Cardiac muscle cell (in vitro differentiated cells and primary cell): ENCODE measurements at regions not wholly inside any gene's neighbourhood (a gene's known extent, or its start where the extent isn't known, plus 50 kb on each side); places are given as distances from the start of the nearest gene placed in this dataset.

Experiments
- DNase-seq, 2 donors: peaks; one replicate each; pipeline versions ENCODE4 v3.0.0 to v3.0.0-alpha.2; 2010 to 2017; ENCODE audit warnings: low read depth in 1 of 2, low spot score in 1 of 2
- H3K27ac ChIP-seq: fragments of 200-600 bp; sonication (generic); 2 replicates; pipeline ENCODE4 v1.5.1; 2016
- H3K27me3 ChIP-seq: fragments of 200-600 bp; sonication (generic); 2 replicates; pipeline ENCODE4 v1.6.0; 2016; ENCODE audit warnings: control low read depth
- H3K36me3 ChIP-seq: fragments of 200-600 bp; sonication (generic); 2 replicates; pipeline ENCODE4 v1.5.1; 2016; ENCODE audit warnings: control low read depth
- H3K4me1 ChIP-seq: fragments of 200-600 bp; sonication (generic); 2 replicates; pipeline ENCODE4 v1.8.1; 2017; ENCODE audit warnings: low read depth, mild to moderate bottlenecking, mixed run types
- H3K4me3 ChIP-seq: fragments of 200-600 bp; sonication (generic); 2 replicates; pipeline ENCODE4 v1.5.1; 2016; ENCODE audit warnings: mild to moderate bottlenecking
- H3K9me3 ChIP-seq: fragments of 200-600 bp; sonication (generic); 2 replicates; pipeline ENCODE4 v1.5.1; 2017; ENCODE audit warnings: low read depth, mild to moderate bottlenecking, control low read depth
- CTCF ChIP-seq: IDR thresholded peaks from 2 replicates; pipeline ENCODE4 v1.5.1; 2012; ENCODE audit warnings: low read depth, mild to moderate bottlenecking, low read length

- Histone ChIP-seq H3K27me3 (no peaks in the 10 kb centered on the region), H3K4me3 (no peak overlapping the region), H3K27ac (no peak overlapping the region), H3K9me3 (no peaks in the 10 kb centered on the region), H3K36me3 (no peaks in the 10 kb centered on the region), H3K4me1 (no peaks in the 10 kb centered on the region)
- TF ChIP-seq CTCF: no peak
- no peak for DNase-seq
These were observed 500.2 kb upstream of the SALL3 start for GRCh38 chr18:78479443-78479842.

- no peaks in the 10 kb centered on the region for H3K4me1 ChIP-seq
- H3K27me3 ChIP-seq: no peaks in the 10 kb centered on the region
- H3K4me3 ChIP-seq: no peak overlapping the region
- H3K36me3 ChIP-seq: no peaks in the 10 kb centered on the region
- no peak for TF ChIP-seq CTCF
- no peaks in the 10 kb centered on the region for H3K9me3 ChIP-seq
- DNase-seq: no peak
- H3K27ac ChIP-seq: no peak overlapping the region
These were observed 499.2 kb upstream of the SALL3 start for GRCh38 chr18:78480262-78481054.

- TF ChIP-seq CTCF: no peak
- no peaks in the 10 kb centered on the region for H3K36me3 ChIP-seq
- no peak for DNase-seq
- H3K4me1 ChIP-seq: no peaks in the 10 kb centered on the region
- H3K27me3 ChIP-seq: no peaks in the 10 kb centered on the region
- H3K27ac ChIP-seq: no peak overlapping the region
- H3K9me3 ChIP-seq: no peaks in the 10 kb centered on the region
- no peak overlapping the region for H3K4me3 ChIP-seq
These were observed 497.2 kb upstream of the SALL3 start for GRCh38 chr18:78482378-78482777.

- Histone ChIP-seq H3K27me3 (no peaks in the 10 kb centered on the region), H3K4me1 (no peaks in the 10 kb centered on the region), H3K4me3 (no peak overlapping the region), H3K36me3 (no peaks in the 10 kb centered on the region), H3K27ac (no peak overlapping the region), H3K9me3 (no peaks in the 10 kb centered on the region)
- DNase-seq: no peak
- TF ChIP-seq CTCF: no peak
These were observed 492.0 kb upstream of the SALL3 start for GRCh38 chr18:78487649-78488048.

GRCh38 chr18:78492064-78492812 is 487.4 kb upstream of the SALL3 start:
- no peak overlapping the region for H3K27ac ChIP-seq

More at GRCh38 chr18:78492064-78492812, 487.4 kb upstream of the SALL3 start:
- Histone ChIP-seq H3K4me1 (no peaks in the 10 kb centered on the region), H3K36me3 (no peaks in the 10 kb centered on the region), H3K9me3 (no peaks in the 10 kb centered on the region), H3K27me3 (no peaks in the 10 kb centered on the region), H3K4me3 (no peak overlapping the region)
- TF ChIP-seq CTCF: no peak
- no peak for DNase-seq
